GM23338 (cell line): ENCODE measurements at regions not wholly inside any gene's neighbourhood (a gene's known extent, or its start where the extent isn't known, plus 50 kb on each side); places are given as distances from the start of the nearest gene placed in this dataset.

Experiments used
- ATAC-seq: fragments of 200-7000 bp; cut with Tn5 transposase; 3 replicates; pipeline ENCODE4 v1.9.1; 2020
- DNase-seq: peaks from one replicate; pipeline ENCODE4 v3.0.0-alpha.2; 2015; ENCODE audit warnings: low spot score
- H2AFZ ChIP-seq: fragments of 200-600 bp; sonication (generic); 2 replicates; pipeline ENCODE4 v1.8.0; 2016; ENCODE audit warnings: antibody characterized with exemption, mild to moderate bottlenecking, moderate library complexity
- H3F3A ChIP-seq: fragments of 200-600 bp; sonication (generic); replicated peaks from 2 replicates; pipeline ENCODE4 v1.8.0; 2017; ENCODE audit warnings: antibody characterized with exemption, mixed run types, low read depth
- H3K27ac ChIP-seq: fragments of 200-600 bp; sonication (generic); 2 replicates; pipeline ENCODE4 v1.6.1; 2016; ENCODE audit warnings: low read depth
- H3K27me3 ChIP-seq: fragments of 200-600 bp; sonication (generic); 2 replicates; pipeline ENCODE4 v1.8.0; 2016; ENCODE audit warnings: mild to moderate bottlenecking, mixed run types, moderate library complexity; ENCODE audit not compliant: insufficient read depth
- H3K36me3 ChIP-seq: fragments of 200-600 bp; sonication (generic); 2 replicates; pipeline ENCODE4 v1.8.0; 2016; ENCODE audit warnings: mild to moderate bottlenecking; ENCODE audit not compliant: insufficient read depth
- H3K4me1 ChIP-seq: fragments of 200-600 bp; sonication (generic); 2 replicates; pipeline ENCODE4 v1.8.0; 2016; ENCODE audit warnings: mild to moderate bottlenecking, moderate library complexity; ENCODE audit not compliant: insufficient read depth
- H3K4me2 ChIP-seq: fragments of 200-600 bp; sonication (generic); 2 replicates; pipeline ENCODE4 v1.7.1; 2017; ENCODE audit warnings: mixed run types
- H3K4me3 ChIP-seq: fragments of 200-600 bp; sonication (generic); 2 replicates; pipeline ENCODE4 v1.6.1; 2016; ENCODE audit warnings: mixed run types
- H3K79me2 ChIP-seq: fragments of 200-600 bp; sonication (generic); replicated peaks from 2 replicates; pipeline ENCODE4 v1.8.0; 2017; ENCODE audit warnings: mild to moderate bottlenecking; ENCODE audit not compliant: insufficient read depth
- H3K9me2 ChIP-seq: fragments of 200-600 bp; sonication (generic); 2 replicates; pipeline ENCODE4 v1.8.0; 2017; ENCODE audit not compliant: insufficient read depth
- H4K20me1 ChIP-seq: fragments of 200-600 bp; sonication (generic); replicated peaks from 2 replicates; pipeline ENCODE4 v1.8.0; 2017; ENCODE audit warnings: mild to moderate bottlenecking; ENCODE audit not compliant: insufficient read depth
- H3K27ac Mint-ChIP-seq: 2 replicates; pipeline ENCODE4 v1.8.0; 2020; ENCODE audit warnings: inconsistent platforms, mild to moderate bottlenecking, moderate library complexity, mixed read lengths
- H3K27me3 Mint-ChIP-seq: 3 replicates; pipeline ENCODE4 v1.8.0; 2022; ENCODE audit warnings: low read depth, mild to moderate bottlenecking, moderate library complexity, mixed read lengths, inconsistent platforms; ENCODE audit not compliant: insufficient read depth, poor library complexity
- H3K36me3 Mint-ChIP-seq: 3 replicates; pipeline ENCODE4 v1.8.0; 2021; ENCODE audit warnings: low read depth, mild to moderate bottlenecking, inconsistent platforms, moderate library complexity, mixed read lengths
- H3K4me1 Mint-ChIP-seq: 3 replicates; pipeline ENCODE4 v1.8.0; 2020; ENCODE audit warnings: mild to moderate bottlenecking, inconsistent platforms, mixed read lengths
- H3K4me3 Mint-ChIP-seq: 3 replicates; pipeline ENCODE4 v1.8.0; 2021; ENCODE audit warnings: moderate library complexity, mild to moderate bottlenecking, inconsistent platforms, mixed read lengths
- H3K9me3 Mint-ChIP-seq: 3 replicates; pipeline ENCODE4 v1.8.0; 2020; ENCODE audit warnings: moderate library complexity, mild to moderate bottlenecking, inconsistent platforms, mixed read lengths
- CREB1 ChIP-seq: fragments of 250-450 bp; sonication (Bioruptor Pico); IDR thresholded peaks from 2 replicates; pipeline ENCODE4 v1.5.0; 2020; ENCODE audit warnings: low read depth, mild to moderate bottlenecking, moderate library complexity
- CTCF ChIP-seq, 2 experiments: fragments of 200-600 bp in 1 of 2; sonication (generic) in 1 of 2; conservative IDR thresholded peaks; 2 replicates each; pipeline versions ENCODE4 v1.5.1 to v1.6.1; 2016 to 2017; ENCODE audit warnings: antibody characterized with exemption in 2 of 2, low read depth in 2 of 2, mild to moderate bottlenecking in 2 of 2, moderate library complexity in 1 of 2
- JUNB ChIP-seq: IDR thresholded peaks from one replicate; pipeline ENCODE4 v1.6.1; 2016; ENCODE audit warnings: antibody characterized with exemption; ENCODE audit not compliant: unreplicated experiment
- STAT1 ChIP-seq: IDR thresholded peaks from one replicate; pipeline ENCODE4 v1.6.1; 2016; ENCODE audit warnings: antibody characterized with exemption; ENCODE audit not compliant: unreplicated experiment
- ZNF114 ChIP-seq: fragments of 250-450 bp; sonication (Bioruptor Pico); IDR thresholded peaks from 2 replicates; pipeline ENCODE4 v1.5.0; 2020; ENCODE audit warnings: mild to moderate bottlenecking, moderate library complexity
- ZNF331 ChIP-seq: fragments of 250-450 bp; sonication (Bioruptor Pico); IDR thresholded peaks from 2 replicates; pipeline ENCODE4 v1.5.0; 2020; ENCODE audit warnings: low read depth, mild to moderate bottlenecking, moderate library complexity
- TF ChIP-seq, protein P1 (sequence below): fragments of 250-450 bp; sonication (Bioruptor Pico); IDR thresholded peaks from 2 replicates; pipeline ENCODE4 v1.5.0; 2020; ENCODE audit warnings: mild to moderate bottlenecking, moderate library complexity

- H3K27me3 Mint-ChIP-seq: peaks cover 2% of the 10 kb centered on the region
- no peak for TF ChIP-seq ZNF331 (CRISPR knock-in tag)
- TF ChIP-seq, protein P1, sequence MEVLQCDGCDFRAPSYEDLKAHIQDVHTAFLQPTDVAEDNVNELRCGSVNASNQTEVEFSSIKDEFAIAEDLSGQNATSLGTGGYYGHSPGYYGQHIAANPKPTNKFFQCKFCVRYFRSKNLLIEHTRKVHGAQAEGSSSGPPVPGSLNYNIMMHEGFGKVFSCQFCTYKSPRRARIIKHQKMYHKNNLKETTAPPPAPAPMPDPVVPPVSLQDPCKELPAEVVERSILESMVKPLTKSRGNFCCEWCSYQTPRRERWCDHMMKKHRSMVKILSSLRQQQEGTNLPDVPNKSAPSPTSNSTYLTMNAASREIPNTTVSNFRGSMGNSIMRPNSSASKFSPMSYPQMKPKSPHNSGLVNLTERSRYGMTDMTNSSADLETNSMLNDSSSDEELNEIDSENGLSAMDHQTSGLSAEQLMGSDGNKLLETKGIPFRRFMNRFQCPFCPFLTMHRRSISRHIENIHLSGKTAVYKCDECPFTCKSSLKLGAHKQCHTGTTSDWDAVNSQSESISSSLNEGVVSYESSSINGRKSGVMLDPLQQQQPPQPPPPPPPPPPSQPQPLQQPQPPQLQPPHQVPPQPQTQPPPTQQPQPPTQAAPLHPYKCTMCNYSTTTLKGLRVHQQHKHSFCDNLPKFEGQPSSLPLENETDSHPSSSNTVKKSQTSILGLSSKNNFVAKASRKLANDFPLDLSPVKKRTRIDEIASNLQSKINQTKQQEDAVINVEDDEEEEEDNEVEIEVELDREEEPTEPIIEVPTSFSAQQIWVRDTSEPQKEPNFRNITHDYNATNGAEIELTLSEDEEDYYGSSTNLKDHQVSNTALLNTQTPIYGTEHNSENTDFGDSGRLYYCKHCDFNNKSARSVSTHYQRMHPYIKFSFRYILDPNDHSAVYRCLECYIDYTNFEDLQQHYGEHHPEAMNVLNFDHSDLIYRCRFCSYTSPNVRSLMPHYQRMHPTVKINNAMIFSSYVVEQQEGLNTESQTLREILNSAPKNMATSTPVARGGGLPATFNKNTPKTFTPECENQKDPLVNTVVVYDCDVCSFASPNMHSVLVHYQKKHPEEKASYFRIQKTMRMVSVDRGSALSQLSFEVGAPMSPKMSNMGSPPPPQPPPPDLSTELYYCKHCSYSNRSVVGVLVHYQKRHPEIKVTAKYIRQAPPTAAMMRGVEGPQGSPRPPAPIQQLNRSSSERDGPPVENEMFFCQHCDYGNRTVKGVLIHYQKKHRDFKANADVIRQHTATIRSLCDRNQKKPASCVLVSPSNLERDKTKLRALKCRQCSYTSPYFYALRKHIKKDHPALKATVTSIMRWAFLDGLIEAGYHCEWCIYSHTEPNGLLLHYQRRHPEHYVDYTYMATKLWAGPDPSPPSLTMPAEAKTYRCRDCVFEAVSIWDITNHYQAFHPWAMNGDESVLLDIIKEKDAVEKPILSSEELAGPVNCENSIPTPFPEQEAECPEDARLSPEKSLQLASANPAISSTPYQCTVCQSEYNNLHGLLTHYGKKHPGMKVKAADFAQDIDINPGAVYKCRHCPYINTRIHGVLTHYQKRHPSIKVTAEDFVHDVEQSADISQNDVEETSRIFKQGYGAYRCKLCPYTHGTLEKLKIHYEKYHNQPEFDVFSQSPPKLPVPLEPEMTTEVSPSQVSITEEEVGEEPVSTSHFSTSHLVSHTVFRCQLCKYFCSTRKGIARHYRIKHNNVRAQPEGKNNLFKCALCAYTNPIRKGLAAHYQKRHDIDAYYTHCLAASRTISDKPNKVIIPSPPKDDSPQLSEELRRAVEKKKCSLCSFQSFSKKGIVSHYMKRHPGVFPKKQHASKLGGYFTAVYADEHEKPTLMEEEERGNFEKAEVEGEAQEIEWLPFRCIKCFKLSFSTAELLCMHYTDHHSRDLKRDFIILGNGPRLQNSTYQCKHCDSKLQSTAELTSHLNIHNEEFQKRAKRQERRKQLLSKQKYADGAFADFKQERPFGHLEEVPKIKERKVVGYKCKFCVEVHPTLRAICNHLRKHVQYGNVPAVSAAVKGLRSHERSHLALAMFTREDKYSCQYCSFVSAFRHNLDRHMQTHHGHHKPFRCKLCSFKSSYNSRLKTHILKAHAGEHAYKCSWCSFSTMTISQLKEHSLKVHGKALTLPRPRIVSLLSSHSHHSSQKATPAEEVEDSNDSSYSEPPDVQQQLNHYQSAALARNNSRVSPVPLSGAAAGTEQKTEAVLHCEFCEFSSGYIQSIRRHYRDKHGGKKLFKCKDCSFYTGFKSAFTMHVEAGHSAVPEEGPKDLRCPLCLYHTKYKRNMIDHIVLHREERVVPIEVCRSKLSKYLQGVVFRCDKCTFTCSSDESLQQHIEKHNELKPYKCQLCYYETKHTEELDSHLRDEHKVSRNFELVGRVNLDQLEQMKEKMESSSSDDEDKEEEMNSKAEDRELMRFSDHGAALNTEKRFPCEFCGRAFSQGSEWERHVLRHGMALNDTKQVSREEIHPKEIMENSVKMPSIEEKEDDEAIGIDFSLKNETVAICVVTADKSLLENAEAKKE (CRISPR knock-in tag): no peak
- TF ChIP-seq STAT1: no peak
- no peak for TF ChIP-seq CREB1 (CRISPR knock-in tag)
- TF ChIP-seq JUNB: no peak
- no peak for TF ChIP-seq ZNF114 (CRISPR knock-in tag)
- TF ChIP-seq CTCF (conservative IDR thresholded peaks at IDR 0.05; ENCODE audit: low read depth in 2 of 2): no peak
- ATAC-seq: no peak
These were observed 398.4 kb upstream of the CNTN3 start for GRCh38 chr3:75012791-75013331.

More at GRCh38 chr3:75012791-75013331, 398.4 kb upstream of the CNTN3 start:
- Histone ChIP-seq H2AFZ (no peak overlapping the region), H3K27ac (no peak overlapping the region), H4K20me1 (no peaks in the 10 kb centered on the region), H3K79me2 (no peaks in the 10 kb centered on the region), H3K9me2 (no peaks in the 10 kb centered on the region), H3K4me3 (no peak overlapping the region), H3K4me2 (no peak overlapping the region), H3K27me3 (no peaks in the 10 kb centered on the region), H3K4me1 (no peaks in the 10 kb centered on the region), H3F3A (no peaks in the 10 kb centered on the region), H3K36me3 (no peaks in the 10 kb centered on the region)
- H3K27ac Mint-ChIP-seq: no peak overlapping the region
- H3K4me1 Mint-ChIP-seq: no peaks in the 10 kb centered on the region; the same call in 2 of the 3 replicates
- DNase-seq: no peak
- H3K9me3 Mint-ChIP-seq: no peaks in the 10 kb centered on the region
- no peak overlapping the region for H3K4me3 Mint-ChIP-seq
- no peaks in the 10 kb centered on the region for H3K36me3 Mint-ChIP-seq
